Pancreas (tissue), 10 donors: ENCODE measurements at regions not wholly inside any gene's neighbourhood (a gene's known extent, or its start where the extent isn't known, plus 50 kb on each side); places are given as distances from the start of the nearest gene placed in this dataset.

Experiments used
- ATAC-seq, 4 donors: fragments of 200-7000 bp; cut with Tn5 transposase; one replicate each; pipeline versions ENCODE4 v1.8.0 to v1.9.1; 2020; ENCODE audit warnings: mild to moderate bottlenecking in 4 of 4, moderate library complexity in 4 of 4
- DNase-seq, 6 donors: peaks; one replicate each; pipeline ENCODE4 v3.0.0-alpha.2; 2020
- FAIRE-seq: peaks from 2 replicates; lab custom pipeline; 2012; peaks lifted over from hg19 to GRCh38; lab: Jason Lieb, UNC
- H3K27ac ChIP-seq, 4 donors: fragments of 200-600 bp; sonication (generic); 1 replicate in 3 of 4; 2 replicates in 1 of 4; pipeline versions ENCODE4 v1.5.0 to v1.8.0; 2020
- H3K27me3 ChIP-seq, 4 donors: fragments of 200-600 bp; one replicate each; pipeline ENCODE4 v1.8.0; 2021
- H3K36me3 ChIP-seq, 3 donors: fragments of 200-600 bp; sonication (generic) in 1 of 3; one replicate each; pipeline versions ENCODE4 v1.5.0 to v1.8.0; 2020 to 2021
- H3K4me1 ChIP-seq, 3 donors: fragments of 200-600 bp; one replicate each; pipeline ENCODE4 v1.8.0; 2021
- H3K4me3 ChIP-seq, 4 donors: fragments of 200-600 bp; sonication (generic) in 2 of 4; one replicate each; pipeline versions ENCODE4 v1.5.0 to v1.8.0; 2020 to 2021
- H3K9me3 ChIP-seq, 4 donors: fragments of 200-600 bp; one replicate each; pipeline ENCODE4 v1.8.0; 2021
- WGBS, 2 donors: extraction: QIAGEN DNeasy Blood & Tissue Kit; methylation state at CpG; one replicate each; pipeline ENCODE4 v1.1.7; 2013; 5-methylcytosine and 5-hydroxymethylcytosine counted together
- intact Hi-C, 3 donors: fragments of 100-400 bp; cut with DNase I; formaldehyde crosslinking; loops; one replicate each; pipeline versions ENCODE4 v1.11.1 to v1.14.2; 2022
- TF ChIP-seq, protein P1 (sequence below), 4 donors: fragments of 200-600 bp; sonication (generic) in 3 of 4; IDR thresholded peaks; one replicate each; pipeline versions ENCODE4 v1.5.0 to v1.8.0; 2021; ENCODE audit warnings: antibody characterized with exemption in 4 of 4
- donor health status: healthy with polysubstance abuse.
- donor health status: DM: no; HTN: no; CAD: no; lungs with moderate emphysema.
- donor health status: DM: no; HTN: no; CAD: no.
- donor health status: control.
- donor health status: control.
- donor health status: Bipolar disorder and iron deficiency.
- donor health status: DM: yes; HTN: yes; CAD: no.
- donor health status: DM: no; HTN: no; CAD: no.
- donor health status: DM: no; HTN: no; CAD: no.
- donor health status: DM: yes; HTN: yes; CAD: no.

GRCh38 chr22:25358421-25359170 lies 139.2 kb downstream of the CRYBB2 start:
- H3K27me3 ChIP-seq = no peaks in the 10 kb centered on the region
- H3K36me3 ChIP-seq = peaks cover 0 to 26% (median 3%) of the 10 kb centered on the region in 3 donors
- no peaks in the 10 kb centered on the region for H3K9me3 ChIP-seq
- H3K4me3 ChIP-seq = no peak overlapping the region
- intact Hi-C loops = no loop called here
- TF ChIP-seq, protein P1, sequence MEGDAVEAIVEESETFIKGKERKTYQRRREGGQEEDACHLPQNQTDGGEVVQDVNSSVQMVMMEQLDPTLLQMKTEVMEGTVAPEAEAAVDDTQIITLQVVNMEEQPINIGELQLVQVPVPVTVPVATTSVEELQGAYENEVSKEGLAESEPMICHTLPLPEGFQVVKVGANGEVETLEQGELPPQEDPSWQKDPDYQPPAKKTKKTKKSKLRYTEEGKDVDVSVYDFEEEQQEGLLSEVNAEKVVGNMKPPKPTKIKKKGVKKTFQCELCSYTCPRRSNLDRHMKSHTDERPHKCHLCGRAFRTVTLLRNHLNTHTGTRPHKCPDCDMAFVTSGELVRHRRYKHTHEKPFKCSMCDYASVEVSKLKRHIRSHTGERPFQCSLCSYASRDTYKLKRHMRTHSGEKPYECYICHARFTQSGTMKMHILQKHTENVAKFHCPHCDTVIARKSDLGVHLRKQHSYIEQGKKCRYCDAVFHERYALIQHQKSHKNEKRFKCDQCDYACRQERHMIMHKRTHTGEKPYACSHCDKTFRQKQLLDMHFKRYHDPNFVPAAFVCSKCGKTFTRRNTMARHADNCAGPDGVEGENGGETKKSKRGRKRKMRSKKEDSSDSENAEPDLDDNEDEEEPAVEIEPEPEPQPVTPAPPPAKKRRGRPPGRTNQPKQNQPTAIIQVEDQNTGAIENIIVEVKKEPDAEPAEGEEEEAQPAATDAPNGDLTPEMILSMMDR (IDR thresholded peaks at IDR 0.05) = no peak
- FAIRE-seq = no peak
- no peak for DNase-seq
- H3K27ac ChIP-seq = no peak overlapping the region
- WGBS, 2 donors = 90 to 98% methylated on average over 15 of the region's 15 CpGs
- no peaks in the 10 kb centered on the region for H3K4me1 ChIP-seq
- no peak for ATAC-seq

GRCh38 chr22:25359601-25360261 lies 140.3 kb downstream of the CRYBB2 start:
- WGBS, 2 donors = 94 to 95% methylated on average over 26 of the region's 26 CpGs

DNA sequence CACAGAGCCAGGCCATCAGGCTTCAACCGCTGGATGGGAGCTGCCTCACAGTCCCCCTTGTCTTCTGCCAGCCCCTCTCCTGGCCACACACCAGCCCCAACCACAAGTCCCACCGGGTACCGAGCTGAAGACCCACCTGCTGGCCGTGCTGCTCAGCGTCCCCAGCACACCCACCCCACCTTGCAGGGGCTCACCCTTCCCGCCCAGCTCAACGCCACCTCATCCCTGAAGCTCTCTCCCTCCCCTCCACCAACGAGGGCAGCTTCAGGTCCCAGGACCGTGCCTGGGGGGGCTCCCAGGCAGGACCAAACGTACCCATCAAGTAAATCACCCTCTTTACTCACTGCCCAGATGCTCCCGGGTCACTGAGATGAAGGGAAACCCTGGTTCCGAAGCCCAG lies 141.0 kb downstream of the CRYBB2 start:
- H3K27me3 ChIP-seq = no peaks in the 10 kb centered on the region
- DNase-seq = no peak
- no peak overlapping the region for H3K27ac ChIP-seq
- TF ChIP-seq, protein P1 (IDR thresholded peaks at IDR 0.05) = no peak
- H3K36me3 ChIP-seq = peaks cover 0 to 12% (median 0%) of the 10 kb centered on the region in 3 donors
- H3K9me3 ChIP-seq = no peaks in the 10 kb centered on the region
- no peak for ATAC-seq
- WGBS, 2 donors = 86 to 87% methylated on average over 11 to 12 of the region's 12 CpGs
- H3K4me3 ChIP-seq = no peak overlapping the region
- no peak for FAIRE-seq
- H3K4me1 ChIP-seq = no peaks in the 10 kb centered on the region
- intact Hi-C loops = loop anchor here in 1 of 3 donors (10.0 kb wide), 1 partner anchor 84 kb away; no protein-coding TSS in a partner anchor

More at GRCh38 chr22:25359601-25360261, 140.3 kb downstream of the CRYBB2 start:
- Histone ChIP-seq H3K36me3 (peaks cover 0 to 14% (median 0%) of the 10 kb centered on the region in 3 donors), H3K4me3 (no peak overlapping the region), H3K27me3 (no peaks in the 10 kb centered on the region), H3K4me1 (no peaks in the 10 kb centered on the region), H3K27ac (no peak overlapping the region), H3K9me3 (no peaks in the 10 kb centered on the region)
- FAIRE-seq (no peak), ATAC-seq (no peak), DNase-seq (peak in 2 of 6 donors; percentile 41 to 55)
- TF ChIP-seq, protein P1 (IDR thresholded peaks at IDR 0.05) = no peak
- intact Hi-C loops = loop anchor here in 1 of 3 donors (10.0 kb wide), 1 partner anchor 85 kb away; no protein-coding TSS in a partner anchor

GRCh38 chr22:25360891-25361645 lies 141.6 kb downstream of the CRYBB2 start:
- ATAC-seq (no peak), DNase-seq (peak in 1 of 6 donors; percentile 33), FAIRE-seq (no peak)
- peaks cover 0 to 12% (median 0%) of the 10 kb centered on the region in 3 donors for H3K36me3 ChIP-seq
- no peaks in the 10 kb centered on the region for H3K27me3 ChIP-seq
- H3K27ac ChIP-seq = no peak overlapping the region
- no peaks in the 10 kb centered on the region for H3K9me3 ChIP-seq
- intact Hi-C loops = loop anchor here in 1 of 3 donors (10.0 kb wide), 1 partner anchor 84 kb away; no protein-coding TSS in a partner anchor
- TF ChIP-seq, protein P1 (IDR thresholded peaks at IDR 0.05) = no peak
- no peaks in the 10 kb centered on the region for H3K4me1 ChIP-seq
- 91 to 92% methylated on average over 15 of the region's 15 CpGs for WGBS, 2 donors
- H3K4me3 ChIP-seq = no peak overlapping the region
